Transverse colon (tissue), 4 donors: ENCODE measurements at regions not wholly inside any gene's neighbourhood (a gene's known extent, or its start where the extent isn't known, plus 50 kb on each side); places are given as distances from the start of the nearest gene placed in this dataset.
"Not testable (repeated sequence)": the region's sequence is repeated elsewhere in the genome, so short reads cannot be mapped to it uniquely, and the experiment has no call there.

Experiments
- DNase-seq: peaks from one replicate; pipeline ENCODE4 v3.0.0-alpha.2; 2019
- H3K27ac ChIP-seq, 4 donors: fragments of 200-600 bp; sonication (generic); 2 replicates each; pipeline ENCODE4 v1.5.1; 2016 to 2018; ENCODE audit warnings: inconsistent platforms in 4 of 4
- H3K27me3 ChIP-seq: fragments of 200-600 bp; sonication (generic); 2 replicates; pipeline ENCODE4 v1.5.1; 2017; ENCODE audit warnings: inconsistent platforms
- H3K36me3 ChIP-seq, 4 donors: fragments of 200-600 bp; sonication (generic); 2 replicates each; pipeline ENCODE4 v1.5.1; 2017 to 2019; ENCODE audit warnings: inconsistent platforms in 4 of 4
- H3K4me1 ChIP-seq, 4 donors: fragments of 200-600 bp; sonication (generic); 2 replicates each; pipeline ENCODE4 v1.5.1; 2017 to 2020; ENCODE audit warnings: inconsistent platforms in 4 of 4
- H3K4me3 ChIP-seq, 4 donors: fragments of 200-600 bp; sonication (generic); 1 replicate in 1 of 4; 2 replicates in 3 of 4; pipeline versions ENCODE4 v1.5.1 to v1.6.1; 2017 to 2019; ENCODE audit warnings: inconsistent platforms in 4 of 4
- H3K9me3 ChIP-seq, 2 donors: fragments of 200-600 bp; sonication (generic); 2 replicates each; pipeline ENCODE4 v1.5.1; 2017 to 2019; ENCODE audit warnings: inconsistent platforms in 2 of 2
- CTCF ChIP-seq, 5 experiments: fragments of 200-600 bp in 3 of 5; fragments of 450-650 bp in 2 of 5; sonication (generic) in 3 of 5; IDR thresholded peaks; 1 replicate in 2 of 5; 2 replicates in 3 of 5; pipeline ENCODE4 v1.5.1; 2016 to 2017; ENCODE audit warnings: antibody characterized with exemption in 5 of 5, inconsistent platforms in 3 of 5, mild to moderate bottlenecking in 2 of 5, moderate library complexity in 1 of 5
- EP300 ChIP-seq: sonication (generic); formaldehyde crosslinking; IDR thresholded peaks from one replicate; pipeline ENCODE4 v1.6.1; 2017; ENCODE audit warnings: antibody characterized with exemption, low read depth
- POLR2A ChIP-seq: fragments of 450-650 bp; IDR thresholded peaks from one replicate; pipeline ENCODE4 v1.6.1; 2016; ENCODE audit warnings: antibody characterized with exemption, mild to moderate bottlenecking, moderate library complexity
- POLR2AphosphoS5 ChIP-seq, 3 donors: sonication (generic); formaldehyde crosslinking; IDR thresholded peaks; one replicate each; pipeline ENCODE4 v1.6.1; 2016; ENCODE audit warnings: antibody characterized with exemption in 3 of 3
- WGBS, 2 donors: methylation state at CpG; one replicate each; pipeline ENCODE4 v1.1.5; 2018; ENCODE audit warnings: low coverage in 1 of 2; 5-methylcytosine and 5-hydroxymethylcytosine counted together
- in situ Hi-C, 4 donors: fragments of 200-750 bp; cut with MboI; loops; one replicate each; pipeline versions ENCODE4 v1.15.0 to v1.15.1; 2017; ENCODE audit warnings: low sequenced_read_pairs in 3 of 4, low pct_ligation_motif_present in 1 of 4, low pct_unique_long_range_greater_than_20kb in 1 of 4
- intact Hi-C: fragments of 100-400 bp; cut with DNase I; formaldehyde crosslinking; loops from one replicate; pipeline ENCODE4 v1.15.1; 2023; ENCODE audit warnings: low total_unique reads

- no peaks in the 10 kb centered on the region for H3K9me3 ChIP-seq
- H3K36me3 ChIP-seq = no peaks in the 10 kb centered on the region
- no peak overlapping the region for H3K4me3 ChIP-seq
- peaks cover 0 to 12% (median 0%) of the 10 kb centered on the region in 4 donors for H3K4me1 ChIP-seq
- intact Hi-C loops = no loop called here
- H3K27me3 ChIP-seq = no peaks in the 10 kb centered on the region
- H3K27ac ChIP-seq = no peak overlapping the region
- DNase-seq = peak; percentile 8
- TF ChIP-seq CTCF (IDR thresholded peaks at IDR 0.05) (no peak), POLR2A (no peak), POLR2AphosphoS5 (IDR thresholded peaks at IDR 0.05) (no peak), EP300 (no peak)
- WGBS, 2 donors = 40 to 43% methylated on average over 2 to 7 of the region's 7 CpGs
- in situ Hi-C loops = no loop called here
Measured at GRCh38 chr13:81106348-81106747, 765.4 kb upstream of the SPRY2 start.

- H3K4me3 ChIP-seq = no peak overlapping the region
- H3K27me3 ChIP-seq = no peaks in the 10 kb centered on the region
- in situ Hi-C loops (no loop called here), intact Hi-C loops (no loop called here)
- H3K27ac ChIP-seq = no peak overlapping the region
- DNase-seq = no peak
- no peak for TF ChIP-seq POLR2A
- TF ChIP-seq EP300 = no peak
- no peak for TF ChIP-seq CTCF (IDR thresholded peaks at IDR 0.05)
- no peak for TF ChIP-seq POLR2AphosphoS5 (IDR thresholded peaks at IDR 0.05)
- H3K4me1 ChIP-seq = peaks cover 0 to 12% (median 0%) of the 10 kb centered on the region in 4 donors
- H3K36me3 ChIP-seq = no peaks in the 10 kb centered on the region
- 70 to 73% methylated on average over 1 of the region's 1 CpG for WGBS, 2 donors
- no peaks in the 10 kb centered on the region for H3K9me3 ChIP-seq
Measured at GRCh38 chr13:81104035-81104715, 763.2 kb upstream of the SPRY2 start.

GRCh38 chr13:81102066-81102465 is 761.1 kb upstream of the SPRY2 start:
- in situ Hi-C loops, DNase-seq, H3K36me3 ChIP-seq, H3K9me3 ChIP-seq, intact Hi-C loops, H3K27me3 ChIP-seq, H3K4me3 ChIP-seq, H3K27ac ChIP-seq: not testable (repeated sequence)
- peaks cover 0 to 12% (median 0%) of the 10 kb centered on the region in 4 donors for H3K4me1 ChIP-seq
- WGBS, 2 donors = 91 to 95% methylated on average over 4 to 26 of the region's 27 CpGs

GRCh38 chr13:81089371-81090157 is 748.6 kb upstream of the SPRY2 start:
- DNase-seq = no peak
- intact Hi-C loops = no loop called here
- in situ Hi-C loops = no loop called here
- H3K9me3 ChIP-seq = no peaks in the 10 kb centered on the region
- no peak overlapping the region for H3K4me3 ChIP-seq
- H3K27me3 ChIP-seq = no peaks in the 10 kb centered on the region
- no peak overlapping the region for H3K27ac ChIP-seq
- H3K36me3 ChIP-seq = no peaks in the 10 kb centered on the region
- TF ChIP-seq CTCF (IDR thresholded peaks at IDR 0.05) (no peak), POLR2A (no peak), POLR2AphosphoS5 (IDR thresholded peaks at IDR 0.05) (no peak), EP300 (no peak)
- 65 to 80% methylated on average over 4 of the region's 4 CpGs for WGBS, 2 donors
- no peaks in the 10 kb centered on the region for H3K4me1 ChIP-seq
